ENCODE measurements at regions not wholly inside any gene's neighbourhood (a gene's known extent, or its start where the extent isn't known, plus 50 kb on each side); places are given as distances from the start of the nearest gene placed in this dataset.

- Histone ChIP-seq H3K79me2 (ENCODE audit: control insufficient read depth, insufficient read depth, low read length) (no peaks in the 10 kb centered on the region), H3K9me3 (replicated peaks; ENCODE audit: control insufficient read depth, insufficient read depth, low read length) (no peaks in the 10 kb centered on the region), H3K27me3 (replicated peaks in 1 of 2; ENCODE audit: control insufficient read depth in 2 of 2, insufficient read depth in 2 of 2, low read length in 1 of 2) (no peaks in the 10 kb centered on the region; a peak in 1 of 4 replicates), H2AFZ (ENCODE audit: control insufficient read depth, low read depth, low read length) (no peak overlapping the region), H3K36me3 (ENCODE audit: control insufficient read depth in 2 of 2, insufficient read depth in 2 of 2, low read length in 1 of 2) (no peaks in the 10 kb centered on the region), H3K9ac (ENCODE audit: control insufficient read depth, insufficient read depth, low read length) (no peak overlapping the region), H3K4me1 (ENCODE audit: control insufficient read depth, insufficient read depth, low read length) (no peaks in the 10 kb centered on the region), H3K27ac (ENCODE audit: control insufficient read depth, insufficient read depth) (no peak overlapping the region), H4K20me1 (ENCODE audit: control insufficient read depth, insufficient read depth) (no peaks in the 10 kb centered on the region), H3K4me2 (ENCODE audit: control insufficient read depth, insufficient read depth) (no peak overlapping the region), H3K4me3 (no peak overlapping the region)
- intact Hi-C loops (cut with micrococcal nuclease; ENCODE audit: unreplicated experiment) = no loop called here
- RAD21 ChIA-PET (ENCODE audit: unreplicated experiment) = no interaction called here
- POLR2A ChIA-PET = no interaction called here
- TF ChIP-seq SREBF2 (IDR thresholded peaks at IDR 0.05; ENCODE audit: low read length) (no peak), GABPA (IDR thresholded peaks at IDR 0.05; ENCODE audit: low read depth) (no peak), CREB1 (IDR thresholded peaks at IDR 0.05; ENCODE audit: low read depth) (no peak), POLR2AphosphoS5 (IDR thresholded peaks at IDR 0.05; ENCODE audit: low read length) (no peak)
- SMC1A ChIA-PET (ENCODE audit: uncharacterized antibody, unreplicated experiment) = no interaction called here
- CTCF ChIA-PET = interaction anchor here (1.3 kb wide), 1 partner anchor 17 kb away, joined by 3 read pairs; no protein-coding TSS in a partner anchor
- FAIRE-seq (no peak), ATAC-seq (no peak), DNase-seq (ENCODE audit: low read depth, low spot score) (no peak)
- in situ Hi-C loops (cut with MboI) = no loop called here
- no TSS peak for BruUV-seq (replicated peaks)
- WGBS (ENCODE audit: insufficient coverage, insufficient replicate concordance, low lambda C conversion rate, missing lambda C conversion rate) = 60% methylated on average over 12 of the region's 12 CpGs
Measured at GRCh38 chr5:178057839-178058238, 55.5 kb upstream of the N4BP3 start.

DNA sequence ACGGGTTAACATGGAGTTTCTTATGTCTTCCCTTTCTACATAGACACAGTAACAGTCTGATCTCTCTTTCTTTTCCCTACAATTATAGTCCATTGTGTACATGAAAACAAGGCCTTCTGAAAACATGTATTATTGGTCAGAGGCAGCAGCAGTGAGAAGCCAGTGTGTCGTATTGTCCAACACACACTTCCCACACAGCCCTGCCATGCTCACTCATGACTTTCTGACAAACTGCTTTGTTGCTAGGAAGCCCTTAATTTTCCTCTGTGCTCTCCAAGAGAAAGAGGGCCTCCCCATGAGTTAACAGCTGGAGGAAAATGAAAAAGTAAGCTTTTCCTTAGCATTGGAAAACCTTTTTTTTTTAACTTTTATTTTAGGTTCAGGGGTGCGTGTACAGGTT is 56.4 kb upstream of the N4BP3 start:
- ChIA-PET SMC1A (ENCODE audit: uncharacterized antibody, unreplicated experiment) (no interaction called here), POLR2A (no interaction called here), RAD21 (ENCODE audit: unreplicated experiment) (no interaction called here), CTCF (no interaction called here)
- Histone ChIP-seq H3K4me3 (no peak overlapping the region), H3K9me3 (replicated peaks; ENCODE audit: control insufficient read depth, insufficient read depth, low read length) (no peaks in the 10 kb centered on the region), H3K79me2 (ENCODE audit: control insufficient read depth, insufficient read depth, low read length) (no peaks in the 10 kb centered on the region), H3K27ac (ENCODE audit: control insufficient read depth, insufficient read depth) (no peak overlapping the region), H2AFZ (ENCODE audit: control insufficient read depth, low read depth, low read length) (no peak overlapping the region), H4K20me1 (ENCODE audit: control insufficient read depth, insufficient read depth) (no peaks in the 10 kb centered on the region), H3K9ac (ENCODE audit: control insufficient read depth, insufficient read depth, low read length) (no peak overlapping the region), H3K36me3 (ENCODE audit: control insufficient read depth in 2 of 2, insufficient read depth in 2 of 2, low read length in 1 of 2) (no peaks in the 10 kb centered on the region), H3K27me3 (replicated peaks in 1 of 2; ENCODE audit: control insufficient read depth in 2 of 2, insufficient read depth in 2 of 2, low read length in 1 of 2) (no peaks in the 10 kb centered on the region), H3K4me2 (ENCODE audit: control insufficient read depth, insufficient read depth) (no peak overlapping the region), H3K4me1 (ENCODE audit: control insufficient read depth, insufficient read depth, low read length) (no peaks in the 10 kb centered on the region)
- no TSS peak for BruUV-seq (replicated peaks)
- intact Hi-C loops (cut with micrococcal nuclease; ENCODE audit: unreplicated experiment) (no loop called here), in situ Hi-C loops (cut with MboI) (no loop called here)
- WGBS (ENCODE audit: insufficient coverage, insufficient replicate concordance, low lambda C conversion rate, missing lambda C conversion rate) = 92% methylated on average over 3 of the region's 3 CpGs
- no peak for FAIRE-seq
- ATAC-seq = no peak
- no peak for DNase-seq (ENCODE audit: low read depth, low spot score)
- TF ChIP-seq, protein P1, sequence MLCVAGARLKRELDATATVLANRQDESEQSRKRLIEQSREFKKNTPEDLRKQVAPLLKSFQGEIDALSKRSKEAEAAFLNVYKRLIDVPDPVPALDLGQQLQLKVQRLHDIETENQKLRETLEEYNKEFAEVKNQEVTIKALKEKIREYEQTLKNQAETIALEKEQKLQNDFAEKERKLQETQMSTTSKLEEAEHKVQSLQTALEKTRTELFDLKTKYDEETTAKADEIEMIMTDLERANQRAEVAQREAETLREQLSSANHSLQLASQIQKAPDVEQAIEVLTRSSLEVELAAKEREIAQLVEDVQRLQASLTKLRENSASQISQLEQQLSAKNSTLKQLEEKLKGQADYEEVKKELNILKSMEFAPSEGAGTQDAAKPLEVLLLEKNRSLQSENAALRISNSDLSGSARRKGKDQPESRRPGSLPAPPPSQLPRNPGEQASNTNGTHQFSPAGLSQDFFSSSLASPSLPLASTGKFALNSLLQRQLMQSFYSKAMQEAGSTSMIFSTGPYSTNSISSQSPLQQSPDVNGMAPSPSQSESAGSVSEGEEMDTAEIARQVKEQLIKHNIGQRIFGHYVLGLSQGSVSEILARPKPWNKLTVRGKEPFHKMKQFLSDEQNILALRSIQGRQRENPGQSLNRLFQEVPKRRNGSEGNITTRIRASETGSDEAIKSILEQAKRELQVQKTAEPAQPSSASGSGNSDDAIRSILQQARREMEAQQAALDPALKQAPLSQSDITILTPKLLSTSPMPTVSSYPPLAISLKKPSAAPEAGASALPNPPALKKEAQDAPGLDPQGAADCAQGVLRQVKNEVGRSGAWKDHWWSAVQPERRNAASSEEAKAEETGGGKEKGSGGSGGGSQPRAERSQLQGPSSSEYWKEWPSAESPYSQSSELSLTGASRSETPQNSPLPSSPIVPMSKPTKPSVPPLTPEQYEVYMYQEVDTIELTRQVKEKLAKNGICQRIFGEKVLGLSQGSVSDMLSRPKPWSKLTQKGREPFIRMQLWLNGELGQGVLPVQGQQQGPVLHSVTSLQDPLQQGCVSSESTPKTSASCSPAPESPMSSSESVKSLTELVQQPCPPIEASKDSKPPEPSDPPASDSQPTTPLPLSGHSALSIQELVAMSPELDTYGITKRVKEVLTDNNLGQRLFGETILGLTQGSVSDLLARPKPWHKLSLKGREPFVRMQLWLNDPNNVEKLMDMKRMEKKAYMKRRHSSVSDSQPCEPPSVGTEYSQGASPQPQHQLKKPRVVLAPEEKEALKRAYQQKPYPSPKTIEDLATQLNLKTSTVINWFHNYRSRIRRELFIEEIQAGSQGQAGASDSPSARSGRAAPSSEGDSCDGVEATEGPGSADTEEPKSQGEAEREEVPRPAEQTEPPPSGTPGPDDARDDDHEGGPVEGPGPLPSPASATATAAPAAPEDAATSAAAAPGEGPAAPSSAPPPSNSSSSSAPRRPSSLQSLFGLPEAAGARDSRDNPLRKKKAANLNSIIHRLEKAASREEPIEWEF (IDR thresholded peaks at IDR 0.05; ENCODE audit: insufficient replicate concordance, low read depth, low read length) = no peak
- TF ChIP-seq MXI1 (IDR thresholded peaks at IDR 0.05; ENCODE audit: low read depth, low read length) = no peak
- TF ChIP-seq, protein P2, sequence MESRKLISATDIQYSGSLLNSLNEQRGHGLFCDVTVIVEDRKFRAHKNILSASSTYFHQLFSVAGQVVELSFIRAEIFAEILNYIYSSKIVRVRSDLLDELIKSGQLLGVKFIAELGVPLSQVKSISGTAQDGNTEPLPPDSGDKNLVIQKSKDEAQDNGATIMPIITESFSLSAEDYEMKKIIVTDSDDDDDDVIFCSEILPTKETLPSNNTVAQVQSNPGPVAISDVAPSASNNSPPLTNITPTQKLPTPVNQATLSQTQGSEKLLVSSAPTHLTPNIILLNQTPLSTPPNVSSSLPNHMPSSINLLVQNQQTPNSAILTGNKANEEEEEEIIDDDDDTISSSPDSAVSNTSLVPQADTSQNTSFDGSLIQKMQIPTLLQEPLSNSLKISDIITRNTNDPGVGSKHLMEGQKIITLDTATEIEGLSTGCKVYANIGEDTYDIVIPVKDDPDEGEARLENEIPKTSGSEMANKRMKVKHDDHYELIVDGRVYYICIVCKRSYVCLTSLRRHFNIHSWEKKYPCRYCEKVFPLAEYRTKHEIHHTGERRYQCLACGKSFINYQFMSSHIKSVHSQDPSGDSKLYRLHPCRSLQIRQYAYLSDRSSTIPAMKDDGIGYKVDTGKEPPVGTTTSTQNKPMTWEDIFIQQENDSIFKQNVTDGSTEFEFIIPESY (IDR thresholded peaks at IDR 0.05) = no peak
- no peak for TF ChIP-seq YY1 (IDR thresholded peaks at IDR 0.05; ENCODE audit: low read depth, low read length)
- TF ChIP-seq BCL3 (IDR thresholded peaks at IDR 0.05; ENCODE audit: borderline replicate concordance, insufficient read depth, low read depth, low read length, poor library complexity, severe bottlenecking) = no peak

Measured in GM12878 (cell line).